ENCODE measurements at regions not wholly inside any gene's neighbourhood (a gene's known extent, or its start where the extent isn't known, plus 50 kb on each side); places are given as distances from the start of the nearest gene placed in this dataset.

DNA sequence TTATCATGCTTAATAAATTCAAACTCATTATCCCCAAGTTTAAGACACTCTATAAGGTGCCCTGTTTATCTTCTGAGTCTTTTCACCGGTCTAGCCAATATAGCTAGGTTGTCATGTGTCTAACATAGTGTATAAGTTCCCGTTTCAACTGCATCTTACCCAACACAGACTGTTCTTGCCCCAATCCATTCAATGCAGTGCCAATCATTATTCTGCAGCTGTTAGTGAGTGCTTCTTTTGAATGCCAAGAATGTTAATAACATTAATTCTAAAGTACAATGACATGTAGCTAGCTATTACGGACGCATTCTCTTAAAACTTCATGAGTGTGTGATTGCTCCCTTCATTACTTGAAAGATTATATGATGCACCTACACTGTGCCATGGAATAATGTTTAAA, 646.4 kb upstream of the NR2F2 start:
- TF ChIP-seq, protein P1, sequence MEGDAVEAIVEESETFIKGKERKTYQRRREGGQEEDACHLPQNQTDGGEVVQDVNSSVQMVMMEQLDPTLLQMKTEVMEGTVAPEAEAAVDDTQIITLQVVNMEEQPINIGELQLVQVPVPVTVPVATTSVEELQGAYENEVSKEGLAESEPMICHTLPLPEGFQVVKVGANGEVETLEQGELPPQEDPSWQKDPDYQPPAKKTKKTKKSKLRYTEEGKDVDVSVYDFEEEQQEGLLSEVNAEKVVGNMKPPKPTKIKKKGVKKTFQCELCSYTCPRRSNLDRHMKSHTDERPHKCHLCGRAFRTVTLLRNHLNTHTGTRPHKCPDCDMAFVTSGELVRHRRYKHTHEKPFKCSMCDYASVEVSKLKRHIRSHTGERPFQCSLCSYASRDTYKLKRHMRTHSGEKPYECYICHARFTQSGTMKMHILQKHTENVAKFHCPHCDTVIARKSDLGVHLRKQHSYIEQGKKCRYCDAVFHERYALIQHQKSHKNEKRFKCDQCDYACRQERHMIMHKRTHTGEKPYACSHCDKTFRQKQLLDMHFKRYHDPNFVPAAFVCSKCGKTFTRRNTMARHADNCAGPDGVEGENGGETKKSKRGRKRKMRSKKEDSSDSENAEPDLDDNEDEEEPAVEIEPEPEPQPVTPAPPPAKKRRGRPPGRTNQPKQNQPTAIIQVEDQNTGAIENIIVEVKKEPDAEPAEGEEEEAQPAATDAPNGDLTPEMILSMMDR (IDR thresholded peaks at IDR 0.05; ENCODE audit: borderline replicate concordance, insufficient read depth, low read depth, low read length): no peak
- H3K4me3 ChIP-seq (ENCODE audit: low read depth, low read length): no peak overlapping the region

DNA sequence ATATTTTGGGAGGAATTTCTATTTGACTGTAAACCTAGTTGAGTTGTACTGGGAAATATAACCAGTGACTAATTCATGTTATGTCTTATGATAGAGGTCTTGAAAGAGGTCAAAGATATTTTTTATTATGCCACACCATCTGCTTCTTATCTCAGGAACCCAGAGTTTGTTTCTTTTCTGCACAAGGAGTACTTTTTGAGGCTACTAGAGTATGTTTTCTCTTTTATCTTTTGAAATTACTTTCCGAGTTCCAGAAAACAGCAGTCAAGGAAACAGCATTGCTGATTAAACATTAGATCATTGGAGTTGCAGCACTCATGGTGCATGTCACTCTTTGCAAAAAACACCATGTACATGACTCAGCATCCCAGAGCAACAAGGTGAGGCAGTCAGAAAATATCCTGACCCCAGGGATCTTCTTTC, 645.8 kb upstream of the NR2F2 start:
- H3K4me3 ChIP-seq (ENCODE audit: low read depth, low read length): no peak overlapping the region
- TF ChIP-seq, protein P1 (IDR thresholded peaks at IDR 0.05; ENCODE audit: borderline replicate concordance, insufficient read depth, low read depth, low read length): no peak

DNA sequence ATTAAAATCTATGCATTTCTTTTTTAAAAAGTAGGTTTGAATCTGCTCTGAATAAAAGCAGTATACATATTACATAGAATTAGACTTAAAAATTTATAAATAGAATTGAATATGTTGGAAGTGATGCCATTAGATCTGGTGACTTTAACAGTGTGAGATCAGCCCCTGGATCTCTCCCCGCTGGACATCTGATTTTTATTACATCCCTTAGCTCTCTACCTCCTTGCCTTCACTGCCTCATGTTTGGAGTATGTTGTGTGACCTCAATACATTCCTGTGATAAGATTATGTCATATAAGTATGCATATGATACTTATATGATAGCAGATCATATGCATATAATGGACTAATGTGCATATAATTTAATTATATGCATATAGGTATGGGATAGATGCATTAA, 643.4 kb upstream of the NR2F2 start:
- TF ChIP-seq, protein P1 (IDR thresholded peaks at IDR 0.05; ENCODE audit: borderline replicate concordance, insufficient read depth, low read depth, low read length): no peak
- no peak overlapping the region for H3K4me3 ChIP-seq (ENCODE audit: low read depth, low read length)

DNA sequence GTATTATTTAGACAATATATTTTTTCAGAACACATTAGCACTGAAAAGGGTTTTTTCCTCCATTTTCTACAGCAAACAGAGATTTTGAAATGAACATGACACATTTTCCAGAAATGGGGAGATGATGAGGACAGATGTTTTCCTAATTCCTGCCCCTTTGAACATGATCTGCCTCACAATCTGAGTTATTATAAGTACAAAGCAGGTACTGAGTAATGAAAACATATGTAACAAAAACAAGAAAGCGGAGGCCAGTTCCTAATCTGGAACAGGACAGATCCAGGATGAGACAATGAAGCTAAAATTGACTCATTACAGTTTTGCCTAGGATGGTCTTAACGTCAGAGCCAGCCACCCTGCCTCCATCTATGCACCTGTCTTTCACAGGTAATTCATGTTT, 642.8 kb upstream of the NR2F2 start:
- H3K4me3 ChIP-seq (ENCODE audit: low read depth, low read length): no peak overlapping the region
- TF ChIP-seq, protein P1 (IDR thresholded peaks at IDR 0.05; ENCODE audit: borderline replicate concordance, insufficient read depth, low read depth, low read length): no peak

DNA sequence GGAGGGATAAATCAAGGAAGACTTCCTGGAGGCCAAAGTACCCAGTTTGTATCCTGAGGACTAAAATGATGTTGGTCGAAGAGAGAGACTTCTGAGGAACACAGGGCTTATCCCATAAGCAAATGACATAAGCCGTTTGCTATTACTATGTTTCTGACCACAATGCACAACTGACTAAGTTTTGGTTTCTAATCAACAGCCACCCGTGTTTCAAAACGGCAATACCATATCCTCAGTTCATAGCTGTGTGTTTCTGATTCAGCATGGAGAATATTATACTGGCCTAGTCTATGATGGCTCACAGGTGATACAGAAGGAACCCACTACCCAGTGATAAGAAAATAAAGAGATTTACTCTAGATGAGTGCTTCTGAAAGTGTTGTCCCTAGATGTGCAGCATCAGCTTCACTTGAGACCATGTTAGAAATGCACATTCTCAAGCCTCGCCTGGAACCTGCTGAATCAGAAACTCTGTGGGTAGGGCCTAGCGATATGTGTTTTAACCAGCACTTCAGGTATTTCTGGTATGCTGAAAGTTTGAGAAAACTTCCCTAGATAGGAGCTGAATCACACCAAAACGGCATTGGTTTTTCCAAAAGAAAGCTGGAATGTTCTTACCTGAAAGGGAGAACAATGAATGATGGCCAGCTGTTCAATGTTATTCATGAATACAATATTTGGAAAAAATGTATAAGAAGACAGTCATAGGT, 639.7 kb upstream of the NR2F2 start:
- H3K4me3 ChIP-seq (ENCODE audit: low read depth, low read length): no peak overlapping the region
- TF ChIP-seq, protein P1 (IDR thresholded peaks at IDR 0.05; ENCODE audit: borderline replicate concordance, insufficient read depth, low read depth, low read length): no peak

DNA sequence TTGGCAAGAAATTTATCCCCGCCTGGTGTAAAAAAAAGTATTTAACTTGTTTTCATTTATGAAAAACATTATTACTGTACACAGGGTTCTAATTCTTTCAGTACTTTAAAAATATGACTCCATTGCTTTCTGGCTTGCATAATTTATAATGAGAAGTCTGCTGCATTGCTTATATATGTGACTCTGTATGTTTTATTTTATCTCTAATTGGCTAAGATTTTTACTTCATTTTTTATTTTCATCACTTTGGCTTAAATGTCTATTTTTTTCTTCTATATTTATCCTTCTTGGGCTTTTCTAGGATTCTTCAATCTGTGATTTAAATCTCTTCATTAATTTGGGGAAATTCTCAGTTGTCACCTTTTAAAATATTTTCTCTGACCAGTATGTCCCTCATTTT, 636.6 kb upstream of the NR2F2 start:
- H3K4me3 ChIP-seq (ENCODE audit: low read depth, low read length): no peak overlapping the region
- TF ChIP-seq, protein P1 (IDR thresholded peaks at IDR 0.05; ENCODE audit: borderline replicate concordance, insufficient read depth, low read depth, low read length): no peak

DNA sequence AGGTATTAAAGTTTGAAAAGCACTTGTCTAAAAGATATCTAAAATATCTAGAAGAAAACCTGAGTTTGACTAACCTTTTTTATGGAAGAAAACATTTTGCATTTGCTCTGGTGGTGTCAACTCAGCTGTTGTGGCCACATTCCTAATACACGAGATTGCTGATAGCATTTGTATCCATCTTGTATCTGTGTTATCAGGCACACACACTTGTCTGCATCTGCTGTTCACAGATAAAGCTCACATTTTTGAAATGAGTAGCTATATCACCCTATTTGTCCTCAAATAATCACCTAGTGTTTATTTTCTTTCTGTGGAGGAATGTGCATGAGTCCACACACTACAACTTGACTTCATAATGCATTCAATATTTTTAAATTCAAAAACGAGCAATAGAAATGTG, 632.3 kb upstream of the NR2F2 start:
- TF ChIP-seq, protein P1 (IDR thresholded peaks at IDR 0.05; ENCODE audit: borderline replicate concordance, insufficient read depth, low read depth, low read length): no peak
- H3K4me3 ChIP-seq (ENCODE audit: low read depth, low read length): no peak overlapping the region
